SU-DHL-6 (cell line): ENCODE measurements at regions not wholly inside any gene's neighbourhood (a gene's known extent, or its start where the extent isn't known, plus 50 kb on each side); places are given as distances from the start of the nearest gene placed in this dataset.

Source experiments
- CTCF ChIP-seq: fragments of 200-600 bp; sonication (generic); IDR thresholded peaks from one replicate; pipeline ENCODE4 v1.5.1; 2017; ENCODE audit warnings: antibody characterized with exemption, mild to moderate bottlenecking, low read length, moderate library complexity; ENCODE audit not compliant: insufficient read depth, poor library complexity, severe bottlenecking
- EZH2phosphoT487 ChIP-seq: fragments of 200-600 bp; sonication (generic), shearing (Covaris generic); conservative IDR thresholded peaks from 2 replicates; pipeline ENCODE4 v1.6.1; 2018; ENCODE audit warnings: mild to moderate bottlenecking, antibody characterized with exemption, low read length, moderate library complexity, mixed read lengths

GRCh38 chr3:153740109-153740508 is 381.1 kb upstream of the ARHGEF26 start:
- TF ChIP-seq CTCF, result no peak
- TF ChIP-seq EZH2phosphoT487, result no peak
